ENCODE measurements at regions not wholly inside any gene's neighbourhood (a gene's known extent, or its start where the extent isn't known, plus 50 kb on each side); places are given as distances from the start of the nearest gene placed in this dataset.
A peak's percentile ranks its signal among the peaks of the same experiment; 100 is the strongest.

DNA sequence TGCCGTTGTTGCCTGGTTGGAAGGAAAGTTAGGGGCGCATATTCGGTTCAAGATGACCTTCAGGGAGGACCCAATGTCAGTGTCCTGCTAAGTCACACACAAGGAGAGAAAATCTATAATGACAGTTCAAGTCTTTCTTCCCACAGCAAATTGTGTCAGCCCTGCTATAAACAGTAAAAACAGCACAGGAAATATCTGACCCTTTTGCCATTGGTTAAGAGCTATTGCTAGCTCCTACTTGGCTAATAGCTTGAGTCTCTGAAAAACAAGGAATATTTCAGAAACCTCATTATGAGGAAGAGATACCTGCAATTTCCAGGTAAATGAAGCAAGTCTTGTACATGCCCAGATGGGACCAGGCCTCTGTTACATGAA lies 175.6 kb downstream of the SKIDA1 start:
- CTCF ChIA-PET = no interaction called here
- Histone ChIP-seq H3K27me3 (ENCODE audit: control insufficient read depth, insufficient read depth, low read length) (no peaks in the 10 kb centered on the region), H3K27ac (ENCODE audit: low read length) (peak overlapping the region; percentile 94), H3K4me1 (ENCODE audit: control insufficient read depth, insufficient read depth, low read length) (peaks cover 26% of the 10 kb centered on the region), H3K9me3 (ENCODE audit: control insufficient read depth, insufficient read depth, low read depth, low read length) (no peaks in the 10 kb centered on the region), H3K36me3 (ENCODE audit: control insufficient read depth, insufficient read depth, low read length) (no peaks in the 10 kb centered on the region), H3K4me3 (ENCODE audit: low read depth in 2 of 2, low read length in 2 of 2) (peak overlapping the region in 1 of 2 experiments; percentile 1; a peak in 2 of 4 replicates)
- peak; percentile 68 for ATAC-seq
- intact Hi-C loops (cut with micrococcal nuclease; ENCODE audit: unreplicated experiment) = no loop called here
- DNase-seq (ENCODE audit: low read depth, low spot score) = no peak
- in situ Hi-C loops (cut with HindIII; ENCODE audit: low pct_unique_long_range_greater_than_20kb, low sequenced_read_pairs) = no loop called here
- TF ChIP-seq REST (IDR thresholded peaks at IDR 0.05; ENCODE audit: insufficient read depth in 1 of 2, low read depth in 2 of 2, low read length in 1 of 2) = no peak
- TF ChIP-seq, protein P1, sequence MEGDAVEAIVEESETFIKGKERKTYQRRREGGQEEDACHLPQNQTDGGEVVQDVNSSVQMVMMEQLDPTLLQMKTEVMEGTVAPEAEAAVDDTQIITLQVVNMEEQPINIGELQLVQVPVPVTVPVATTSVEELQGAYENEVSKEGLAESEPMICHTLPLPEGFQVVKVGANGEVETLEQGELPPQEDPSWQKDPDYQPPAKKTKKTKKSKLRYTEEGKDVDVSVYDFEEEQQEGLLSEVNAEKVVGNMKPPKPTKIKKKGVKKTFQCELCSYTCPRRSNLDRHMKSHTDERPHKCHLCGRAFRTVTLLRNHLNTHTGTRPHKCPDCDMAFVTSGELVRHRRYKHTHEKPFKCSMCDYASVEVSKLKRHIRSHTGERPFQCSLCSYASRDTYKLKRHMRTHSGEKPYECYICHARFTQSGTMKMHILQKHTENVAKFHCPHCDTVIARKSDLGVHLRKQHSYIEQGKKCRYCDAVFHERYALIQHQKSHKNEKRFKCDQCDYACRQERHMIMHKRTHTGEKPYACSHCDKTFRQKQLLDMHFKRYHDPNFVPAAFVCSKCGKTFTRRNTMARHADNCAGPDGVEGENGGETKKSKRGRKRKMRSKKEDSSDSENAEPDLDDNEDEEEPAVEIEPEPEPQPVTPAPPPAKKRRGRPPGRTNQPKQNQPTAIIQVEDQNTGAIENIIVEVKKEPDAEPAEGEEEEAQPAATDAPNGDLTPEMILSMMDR (IDR thresholded peaks at IDR 0.05) = no peak
- TF ChIP-seq TCF7L2 (IDR thresholded peaks at IDR 0.05; ENCODE audit: low read depth, low read length) = no peak
- no peak for TF ChIP-seq POLR2AphosphoS5 (IDR thresholded peaks at IDR 0.05; ENCODE audit: low read depth, low read length)
- TF ChIP-seq SIN3A (IDR thresholded peaks at IDR 0.05; ENCODE audit: borderline replicate concordance, insufficient read depth, low read depth, low read length) = no peak
- no TSS peak for BruUV-seq (replicated peaks)
- POLR2A ChIA-PET = interaction anchor here (0.6 to 1.2 kb wide), 3 partner anchors 20 to 54 kb away, joined by 4 to 16 read pairs (median 7); no protein-coding TSS in a partner anchor

DNA sequence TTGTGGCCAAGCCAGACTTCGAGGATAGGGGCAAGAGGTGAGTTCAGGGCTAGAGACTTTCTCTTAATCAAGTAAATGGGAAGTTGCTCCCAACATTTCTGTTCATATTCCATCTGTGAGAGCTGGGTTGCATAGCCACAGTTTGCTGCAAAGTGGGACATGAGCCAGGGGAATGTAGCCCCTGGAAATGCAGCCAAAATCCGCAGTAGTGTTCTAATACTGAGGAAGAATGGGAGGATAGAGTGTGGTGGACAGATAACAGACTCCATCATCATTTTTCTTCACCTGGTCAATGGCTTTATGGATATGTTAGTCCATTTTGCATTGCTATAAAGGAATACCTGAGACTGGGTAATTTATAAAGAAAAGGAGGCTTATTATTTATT lies 177.7 kb downstream of the SKIDA1 start:
- ATAC-seq (no peak), DNase-seq (ENCODE audit: low read depth, low spot score) (no peak)
- Histone ChIP-seq H3K27ac (ENCODE audit: low read length) (peak overlapping the region; percentile 94), H3K9me3 (ENCODE audit: control insufficient read depth, insufficient read depth, low read depth, low read length) (no peaks in the 10 kb centered on the region), H3K27me3 (ENCODE audit: control insufficient read depth, insufficient read depth, low read length) (no peaks in the 10 kb centered on the region), H3K4me3 (ENCODE audit: low read depth in 2 of 2, low read length in 2 of 2) (no peak overlapping the region), H3K36me3 (ENCODE audit: control insufficient read depth, insufficient read depth, low read length) (no peaks in the 10 kb centered on the region), H3K4me1 (ENCODE audit: control insufficient read depth, insufficient read depth, low read length) (peaks cover 40% of the 10 kb centered on the region)
- TF ChIP-seq TCF7L2 (IDR thresholded peaks at IDR 0.05; ENCODE audit: low read depth, low read length) (no peak), SIN3A (IDR thresholded peaks at IDR 0.05; ENCODE audit: borderline replicate concordance, insufficient read depth, low read depth, low read length) (no peak), REST (IDR thresholded peaks at IDR 0.05; ENCODE audit: insufficient read depth in 1 of 2, low read depth in 2 of 2, low read length in 1 of 2) (no peak), POLR2AphosphoS5 (IDR thresholded peaks at IDR 0.05; ENCODE audit: low read depth, low read length) (no peak)
- TF ChIP-seq, protein P1 (IDR thresholded peaks at IDR 0.05) = no peak
- intact Hi-C loops (cut with micrococcal nuclease; ENCODE audit: unreplicated experiment) (no loop called here), in situ Hi-C loops (cut with HindIII; ENCODE audit: low pct_unique_long_range_greater_than_20kb, low sequenced_read_pairs) (no loop called here)
- ChIA-PET POLR2A (no interaction called here), CTCF (no interaction called here)
- BruUV-seq (replicated peaks) = no TSS peak
